ENCODE measurements at regions not wholly inside any gene's neighbourhood (a gene's known extent, or its start where the extent isn't known, plus 50 kb on each side); places are given as distances from the start of the nearest gene placed in this dataset.

DNA sequence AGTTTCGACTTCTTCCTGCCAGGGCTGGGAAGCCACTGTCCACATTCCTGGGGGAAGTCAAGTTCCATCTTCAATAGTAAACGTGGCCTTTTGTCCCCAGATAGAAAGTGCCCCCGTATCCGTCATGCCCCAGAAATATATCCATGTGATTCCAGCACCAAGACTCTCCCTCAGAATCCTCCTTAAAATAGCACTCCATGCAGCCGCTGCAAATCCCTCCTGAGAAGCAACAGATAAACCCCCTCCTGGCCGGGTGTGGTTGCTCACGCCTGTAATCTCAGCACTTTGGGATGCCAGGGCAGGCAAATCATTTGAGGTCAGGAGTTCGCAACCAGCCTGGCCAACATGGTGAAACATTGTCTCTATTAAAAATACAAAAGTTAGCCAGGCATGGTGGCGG is 126.1 kb downstream of the OLFM1 start:
- no peaks in the 10 kb centered on the region for H3K9me3 ChIP-seq (ENCODE audit: control insufficient read depth, insufficient read depth, low read depth, low read length)
- no peaks in the 10 kb centered on the region; the same call in 1 of the 2 replicates for H3K27me3 ChIP-seq (ENCODE audit: control insufficient read depth, insufficient read depth, low read length)
- H3K4me3 ChIP-seq (ENCODE audit: low read depth in 2 of 2, low read length in 2 of 2): no peak overlapping the region
- no TSS peak for BruUV-seq (replicated peaks)
- ChIA-PET CTCF (no interaction called here), POLR2A (no interaction called here)
- in situ Hi-C loops (cut with HindIII; ENCODE audit: low pct_unique_long_range_greater_than_20kb, low sequenced_read_pairs): no loop called here
- no peak for ATAC-seq
- no peak for DNase-seq (ENCODE audit: low read depth, low spot score)
- no peaks in the 10 kb centered on the region for H3K36me3 ChIP-seq (ENCODE audit: control insufficient read depth, insufficient read depth, low read length)
- intact Hi-C loops (cut with micrococcal nuclease; ENCODE audit: unreplicated experiment): no loop called here
- no peak overlapping the region for H3K27ac ChIP-seq (ENCODE audit: low read length)
- TF ChIP-seq POLR2AphosphoS5 (IDR thresholded peaks at IDR 0.05; ENCODE audit: low read depth, low read length) (no peak), TCF7L2 (IDR thresholded peaks at IDR 0.05; ENCODE audit: low read depth, low read length) (no peak), SIN3A (IDR thresholded peaks at IDR 0.05; ENCODE audit: borderline replicate concordance, insufficient read depth, low read depth, low read length) (no peak)
- TF ChIP-seq, protein P1, sequence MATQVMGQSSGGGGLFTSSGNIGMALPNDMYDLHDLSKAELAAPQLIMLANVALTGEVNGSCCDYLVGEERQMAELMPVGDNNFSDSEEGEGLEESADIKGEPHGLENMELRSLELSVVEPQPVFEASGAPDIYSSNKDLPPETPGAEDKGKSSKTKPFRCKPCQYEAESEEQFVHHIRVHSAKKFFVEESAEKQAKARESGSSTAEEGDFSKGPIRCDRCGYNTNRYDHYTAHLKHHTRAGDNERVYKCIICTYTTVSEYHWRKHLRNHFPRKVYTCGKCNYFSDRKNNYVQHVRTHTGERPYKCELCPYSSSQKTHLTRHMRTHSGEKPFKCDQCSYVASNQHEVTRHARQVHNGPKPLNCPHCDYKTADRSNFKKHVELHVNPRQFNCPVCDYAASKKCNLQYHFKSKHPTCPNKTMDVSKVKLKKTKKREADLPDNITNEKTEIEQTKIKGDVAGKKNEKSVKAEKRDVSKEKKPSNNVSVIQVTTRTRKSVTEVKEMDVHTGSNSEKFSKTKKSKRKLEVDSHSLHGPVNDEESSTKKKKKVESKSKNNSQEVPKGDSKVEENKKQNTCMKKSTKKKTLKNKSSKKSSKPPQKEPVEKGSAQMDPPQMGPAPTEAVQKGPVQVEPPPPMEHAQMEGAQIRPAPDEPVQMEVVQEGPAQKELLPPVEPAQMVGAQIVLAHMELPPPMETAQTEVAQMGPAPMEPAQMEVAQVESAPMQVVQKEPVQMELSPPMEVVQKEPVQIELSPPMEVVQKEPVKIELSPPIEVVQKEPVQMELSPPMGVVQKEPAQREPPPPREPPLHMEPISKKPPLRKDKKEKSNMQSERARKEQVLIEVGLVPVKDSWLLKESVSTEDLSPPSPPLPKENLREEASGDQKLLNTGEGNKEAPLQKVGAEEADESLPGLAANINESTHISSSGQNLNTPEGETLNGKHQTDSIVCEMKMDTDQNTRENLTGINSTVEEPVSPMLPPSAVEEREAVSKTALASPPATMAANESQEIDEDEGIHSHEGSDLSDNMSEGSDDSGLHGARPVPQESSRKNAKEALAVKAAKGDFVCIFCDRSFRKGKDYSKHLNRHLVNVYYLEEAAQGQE (IDR thresholded peaks at IDR 0.05; ENCODE audit: insufficient read depth in 1 of 2, low read depth in 2 of 2, low read length in 1 of 2): no peak
- TF ChIP-seq, protein P2, sequence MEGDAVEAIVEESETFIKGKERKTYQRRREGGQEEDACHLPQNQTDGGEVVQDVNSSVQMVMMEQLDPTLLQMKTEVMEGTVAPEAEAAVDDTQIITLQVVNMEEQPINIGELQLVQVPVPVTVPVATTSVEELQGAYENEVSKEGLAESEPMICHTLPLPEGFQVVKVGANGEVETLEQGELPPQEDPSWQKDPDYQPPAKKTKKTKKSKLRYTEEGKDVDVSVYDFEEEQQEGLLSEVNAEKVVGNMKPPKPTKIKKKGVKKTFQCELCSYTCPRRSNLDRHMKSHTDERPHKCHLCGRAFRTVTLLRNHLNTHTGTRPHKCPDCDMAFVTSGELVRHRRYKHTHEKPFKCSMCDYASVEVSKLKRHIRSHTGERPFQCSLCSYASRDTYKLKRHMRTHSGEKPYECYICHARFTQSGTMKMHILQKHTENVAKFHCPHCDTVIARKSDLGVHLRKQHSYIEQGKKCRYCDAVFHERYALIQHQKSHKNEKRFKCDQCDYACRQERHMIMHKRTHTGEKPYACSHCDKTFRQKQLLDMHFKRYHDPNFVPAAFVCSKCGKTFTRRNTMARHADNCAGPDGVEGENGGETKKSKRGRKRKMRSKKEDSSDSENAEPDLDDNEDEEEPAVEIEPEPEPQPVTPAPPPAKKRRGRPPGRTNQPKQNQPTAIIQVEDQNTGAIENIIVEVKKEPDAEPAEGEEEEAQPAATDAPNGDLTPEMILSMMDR (IDR thresholded peaks at IDR 0.05): no peak
- H3K4me1 ChIP-seq (ENCODE audit: control insufficient read depth, insufficient read depth, low read length): no peaks in the 10 kb centered on the region

DNA sequence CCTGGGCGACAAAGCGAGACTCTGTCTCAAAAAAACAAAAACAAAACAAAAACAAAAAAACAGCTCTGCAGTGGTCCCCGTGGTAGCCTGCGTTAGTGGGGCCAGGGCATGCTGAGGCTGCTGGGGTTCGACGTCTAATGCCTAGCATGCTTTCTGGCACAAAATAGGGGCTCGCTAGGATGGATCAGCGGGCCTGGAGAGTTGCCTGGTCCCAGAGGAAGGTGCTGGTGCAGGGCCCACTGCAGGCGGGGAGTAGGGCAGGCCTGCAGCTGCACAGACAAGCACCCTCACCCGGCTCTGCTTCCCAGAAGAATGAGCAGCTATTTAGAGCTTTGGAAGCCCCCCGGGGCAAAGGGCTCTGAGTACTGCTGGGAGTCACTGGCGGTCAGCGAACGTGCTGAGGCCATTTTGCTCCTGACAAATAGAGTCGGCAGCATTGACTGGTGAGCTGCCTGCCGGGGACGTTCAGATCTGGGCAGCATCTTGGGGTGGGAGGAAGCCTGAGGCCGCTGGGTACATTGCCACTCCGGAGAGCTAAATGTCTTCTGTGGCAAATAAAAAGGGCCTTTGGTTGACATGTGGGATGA is 126.7 kb downstream of the OLFM1 start:
- Histone ChIP-seq H3K36me3 (ENCODE audit: control insufficient read depth, insufficient read depth, low read length) (no peaks in the 10 kb centered on the region), H3K27me3 (ENCODE audit: control insufficient read depth, insufficient read depth, low read length) (no peaks in the 10 kb centered on the region; the same call in 1 of the 2 replicates), H3K27ac (ENCODE audit: low read length) (no peak overlapping the region), H3K4me1 (ENCODE audit: control insufficient read depth, insufficient read depth, low read length) (no peaks in the 10 kb centered on the region), H3K4me3 (ENCODE audit: low read depth in 2 of 2, low read length in 2 of 2) (no peak overlapping the region), H3K9me3 (ENCODE audit: control insufficient read depth, insufficient read depth, low read depth, low read length) (no peaks in the 10 kb centered on the region)
- ChIA-PET POLR2A (no interaction called here), CTCF (no interaction called here)
- in situ Hi-C loops (cut with HindIII; ENCODE audit: low pct_unique_long_range_greater_than_20kb, low sequenced_read_pairs) (no loop called here), intact Hi-C loops (cut with micrococcal nuclease; ENCODE audit: unreplicated experiment) (no loop called here)
- no TSS peak for BruUV-seq (replicated peaks)
- no peak for DNase-seq (ENCODE audit: low read depth, low spot score)
- no peak for ATAC-seq
- TF ChIP-seq, protein P2 (IDR thresholded peaks at IDR 0.05): no peak
- no peak for TF ChIP-seq POLR2AphosphoS5 (IDR thresholded peaks at IDR 0.05; ENCODE audit: low read depth, low read length)
